GM21619 (cell line): ENCODE measurements at regions not wholly inside any gene's neighbourhood (a gene's known extent, or its start where the extent isn't known, plus 50 kb on each side); places are given as distances from the start of the nearest gene placed in this dataset.

Source experiments
- ATAC-seq: cut with Tn5 transposase; IDR thresholded peaks from one replicate; pipeline ENCODE4 v1.9.1; 2021; ENCODE audit not compliant: unreplicated experiment

GRCh38 chr12:97404543-97404942 lies 58.1 kb upstream of the RMST start:
- ATAC-seq = peak; percentile 86

GRCh38 chr12:97408363-97408762 lies 54.2 kb upstream of the RMST start:
- ATAC-seq = no peak

- no peak for ATAC-seq
These were observed 51.3 kb upstream of the RMST start for GRCh38 chr12:97411341-97411740.
